ENCODE measurements at regions not wholly inside any gene's neighbourhood (a gene's known extent, or its start where the extent isn't known, plus 50 kb on each side); places are given as distances from the start of the nearest gene placed in this dataset.

- peak in 1 of 2 donors; percentile 10 for TF ChIP-seq CTCF (IDR thresholded peaks at IDR 0.05)
- no peak overlapping the region for H3K27ac ChIP-seq
- H3K27me3 ChIP-seq, result no peaks in the 10 kb centered on the region
- DNase-seq, result no peak
- intact Hi-C loops (cut with DNase I), result no loop called here
- no peaks in the 10 kb centered on the region for H3K36me3 ChIP-seq
- no peaks in the 10 kb centered on the region for H3K4me1 ChIP-seq
- H3K9me3 ChIP-seq, result no peaks in the 10 kb centered on the region
- no peak overlapping the region for H3K4me3 ChIP-seq
- ATAC-seq, result peak; percentile 33
These were observed 58.6 kb upstream of the P2RY10 start for GRCh38 chrX:78886550-78886949.
